Fibroblast of skin of back (primary cell): ENCODE measurements at regions not wholly inside any gene's neighbourhood (a gene's known extent, or its start where the extent isn't known, plus 50 kb on each side); places are given as distances from the start of the nearest gene placed in this dataset.

Experiments
- DNase-seq: peaks from one replicate; pipeline ENCODE4 v3.0.0-alpha.2; 2013

DNA sequence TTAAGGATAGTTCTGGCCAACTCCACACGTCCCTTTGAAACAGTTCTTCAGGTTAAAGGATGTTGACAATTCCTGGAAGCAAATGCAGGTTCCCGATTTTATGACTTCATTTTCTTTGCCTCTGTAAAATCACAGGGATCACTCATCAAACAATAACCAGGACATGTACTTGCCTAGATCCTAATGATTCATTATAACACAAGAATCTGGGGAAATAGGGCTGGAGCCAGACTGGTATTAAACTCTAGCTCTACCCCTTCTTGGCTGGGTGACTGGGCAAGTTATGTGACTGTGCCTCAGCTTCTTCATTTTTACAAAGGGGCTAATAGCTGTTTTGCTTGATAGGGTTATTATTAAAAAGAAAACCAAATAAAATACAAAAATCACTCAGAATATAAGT is 56.0 kb upstream of the KCND2 start:
- no peak for DNase-seq

GRCh38 chr7:120218712-120219111 is 54.3 kb upstream of the KCND2 start:
- DNase-seq, result no peak

DNA sequence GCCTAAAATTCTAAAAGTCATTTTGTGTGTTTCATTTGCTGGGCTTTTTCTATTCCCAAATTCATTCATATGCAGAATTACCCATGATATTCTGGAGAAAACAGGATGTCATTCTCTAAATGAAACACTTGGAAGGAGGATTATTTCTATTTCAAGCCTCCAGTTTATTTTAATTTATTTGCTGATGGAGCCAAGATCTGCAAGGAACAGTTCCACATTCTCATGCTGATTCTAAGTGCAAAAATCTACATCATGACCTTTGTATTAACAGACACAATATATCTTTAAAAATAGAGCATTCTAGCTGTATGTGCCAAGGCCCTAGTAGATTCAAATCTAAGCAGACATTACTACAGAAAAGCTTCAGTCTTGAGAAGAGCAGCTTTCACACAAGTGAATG is 51.3 kb upstream of the KCND2 start:
- no peak for DNase-seq
